ENCODE measurements at regions not wholly inside any gene's neighbourhood (a gene's known extent, or its start where the extent isn't known, plus 50 kb on each side); places are given as distances from the start of the nearest gene placed in this dataset.
"Not testable (repeated sequence)": the region's sequence is repeated elsewhere in the genome, so short reads cannot be mapped to it uniquely, and the experiment has no call there.

GRCh38 chr5:21397693-21398092 lies 1409.7 kb upstream of the CDH18 start:
- no peak for FAIRE-seq

GRCh38 chr5:21391506-21391905 lies 1403.5 kb upstream of the CDH18 start:
- DNase-seq (ENCODE audit: low spot score in 2 of 2) (no peak), FAIRE-seq (no peak)

More at GRCh38 chr5:21397693-21398092, 1409.7 kb upstream of the CDH18 start:
- DNase-seq (ENCODE audit: low spot score in 2 of 2) = no peak

- not testable (repeated sequence) for DNase-seq (ENCODE audit: low spot score in 2 of 2); FAIRE-seq
Observed at GRCh38 chr5:21360754-21361153, 1372.8 kb upstream of the CDH18 start.

- FAIRE-seq; DNase-seq (ENCODE audit: low spot score in 2 of 2): not testable (repeated sequence)
Observed at GRCh38 chr5:21341948-21342261, 1353.9 kb upstream of the CDH18 start.

- FAIRE-seq; DNase-seq (ENCODE audit: low spot score in 2 of 2): not testable (repeated sequence)
Observed at GRCh38 chr5:21341203-21341947, 1353.4 kb upstream of the CDH18 start.

- FAIRE-seq; DNase-seq (ENCODE audit: low spot score in 2 of 2): not testable (repeated sequence)
Observed at GRCh38 chr5:21340233-21340632, 1352.2 kb upstream of the CDH18 start.

GRCh38 chr5:21336478-21336877 lies 1348.5 kb upstream of the CDH18 start:
- DNase-seq (ENCODE audit: low spot score in 2 of 2); FAIRE-seq: not testable (repeated sequence)

- not testable (repeated sequence) for FAIRE-seq; DNase-seq (ENCODE audit: low spot score in 2 of 2)
Observed at GRCh38 chr5:21315376-21315775, 1327.4 kb upstream of the CDH18 start.

- DNase-seq (ENCODE audit: low spot score in 2 of 2); FAIRE-seq: not testable (repeated sequence)
Observed at GRCh38 chr5:21301205-21301604, 1313.2 kb upstream of the CDH18 start.

- not testable (repeated sequence) for FAIRE-seq; DNase-seq (ENCODE audit: low spot score in 2 of 2)
Observed at GRCh38 chr5:21274361-21274760, 1286.4 kb upstream of the CDH18 start.

GRCh38 chr5:21263361-21263760 lies 1275.4 kb upstream of the CDH18 start:
- DNase-seq (ENCODE audit: low spot score in 2 of 2) (no peak), FAIRE-seq (no peak)

GRCh38 chr5:21254161-21254560 lies 1266.2 kb upstream of the CDH18 start:
- DNase-seq (ENCODE audit: low spot score in 2 of 2) (no peak), FAIRE-seq (no peak)

- DNase-seq (ENCODE audit: low spot score in 2 of 2) (no peak), FAIRE-seq (no peak)
Observed at GRCh38 chr5:21244982-21245381, 1257.0 kb upstream of the CDH18 start.

GRCh38 chr5:21238786-21239185 lies 1250.8 kb upstream of the CDH18 start:
- no peak for DNase-seq (ENCODE audit: low spot score in 2 of 2)
- no peak for FAIRE-seq

GRCh38 chr5:21237461-21237860 lies 1249.5 kb upstream of the CDH18 start:
- FAIRE-seq (no peak), DNase-seq (ENCODE audit: low spot score in 2 of 2) (no peak)

- peak in 1 of 2 donors; percentile 5 for DNase-seq (ENCODE audit: low spot score in 2 of 2)
Observed at GRCh38 chr5:21236971-21237427, 1249.0 kb upstream of the CDH18 start.

GRCh38 chr5:21236104-21236503 lies 1248.1 kb upstream of the CDH18 start:
- FAIRE-seq (no peak), DNase-seq (ENCODE audit: low spot score in 2 of 2) (no peak)

More at GRCh38 chr5:21236971-21237427, 1249.0 kb upstream of the CDH18 start:
- FAIRE-seq = no peak

- DNase-seq (ENCODE audit: low spot score in 2 of 2) = no peak
- no peak for FAIRE-seq
Observed at GRCh38 chr5:21225223-21226064, 1237.4 kb upstream of the CDH18 start.

- no peak for FAIRE-seq
- DNase-seq (ENCODE audit: low spot score in 2 of 2) = no peak
Observed at GRCh38 chr5:21221616-21222015, 1233.6 kb upstream of the CDH18 start.

GRCh38 chr5:21219966-21220365 lies 1232.0 kb upstream of the CDH18 start:
- FAIRE-seq (no peak), DNase-seq (ENCODE audit: low spot score in 2 of 2) (no peak)

- FAIRE-seq = no peak
- DNase-seq (ENCODE audit: low spot score in 2 of 2) = no peak
Observed at GRCh38 chr5:21219251-21219650, 1231.3 kb upstream of the CDH18 start.
